ENCODE measurements at regions not wholly inside any gene's neighbourhood (a gene's known extent, or its start where the extent isn't known, plus 50 kb on each side); places are given as distances from the start of the nearest gene placed in this dataset.
A peak's percentile ranks its signal among the peaks of the same experiment; 100 is the strongest.

DNA sequence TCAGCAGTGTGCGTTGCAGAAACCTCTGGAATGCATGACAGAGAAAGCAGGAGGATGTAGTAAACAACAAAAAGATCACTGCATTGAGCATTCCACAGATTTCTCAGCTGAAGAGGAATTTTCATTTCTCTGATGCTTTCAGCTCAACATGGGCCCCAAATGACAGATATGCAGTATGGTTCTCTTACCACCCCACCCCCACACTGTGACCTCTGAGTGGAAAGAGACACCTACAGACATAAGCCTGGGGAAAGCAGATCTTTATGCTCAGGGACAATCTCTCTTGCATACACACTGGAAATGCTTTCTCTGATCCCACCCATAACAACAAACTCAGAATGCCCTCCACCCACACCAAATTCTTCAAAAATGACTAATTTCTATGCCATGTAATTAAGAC lies 983.7 kb upstream of the LCORL start:
- DNase-seq, result no peak

DNA sequence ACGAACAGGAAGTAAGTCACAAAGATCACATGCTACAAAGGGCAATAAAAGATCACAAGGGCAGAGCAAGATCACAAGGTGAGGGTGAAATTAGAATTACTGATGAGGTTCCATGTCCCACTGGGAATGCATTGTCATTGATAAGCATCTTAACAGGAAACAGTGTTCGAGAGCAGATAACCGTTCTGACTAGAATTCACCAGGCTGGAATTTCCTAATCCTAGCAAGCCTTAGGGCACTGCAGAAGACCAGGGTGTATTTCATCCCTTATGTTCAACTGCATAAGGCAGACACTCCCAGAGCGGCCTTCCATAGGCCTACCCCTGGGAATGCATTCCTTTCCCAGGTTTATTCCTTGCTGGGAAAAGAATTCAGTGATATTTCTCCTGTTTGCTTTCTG lies 980.6 kb upstream of the LCORL start:
- no peak for DNase-seq

DNA sequence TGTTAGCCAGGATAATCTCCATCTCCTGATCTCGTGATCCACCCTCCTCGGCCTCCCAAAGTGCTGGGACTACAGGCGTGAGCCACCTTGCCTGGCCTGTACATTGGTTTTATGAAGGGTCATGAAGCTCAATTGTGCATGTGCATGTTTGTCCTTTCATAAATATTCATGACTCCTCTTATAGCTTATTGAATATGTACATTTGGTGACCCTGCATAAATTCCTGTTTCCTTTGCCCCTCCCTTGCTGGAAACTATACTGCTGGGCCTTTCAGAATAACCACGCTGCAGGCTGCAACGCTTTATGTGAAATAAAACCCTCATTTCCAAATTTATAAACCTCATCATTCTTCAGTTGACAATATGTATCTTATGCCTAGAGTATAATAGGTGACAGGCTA lies 978.0 kb upstream of the LCORL start:
- DNase-seq, result no peak

DNA sequence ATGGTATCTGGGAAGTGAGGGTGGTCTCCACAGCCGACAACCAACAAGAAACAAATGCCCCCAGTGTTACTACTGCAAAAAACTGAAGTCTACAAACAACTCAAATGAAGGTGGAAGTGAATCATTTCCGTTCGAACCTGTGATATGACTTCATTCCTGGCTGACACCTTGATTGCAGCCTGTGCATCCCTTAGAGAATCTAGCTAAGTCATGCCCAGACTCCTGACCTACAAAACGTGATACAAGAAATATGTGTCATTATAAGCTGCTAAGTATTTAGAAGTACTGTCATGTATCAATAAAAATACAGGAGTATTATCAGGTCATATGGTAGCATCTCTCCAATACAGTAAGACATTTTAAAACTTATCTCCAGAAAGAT lies 959.7 kb upstream of the LCORL start:
- DNase-seq, result no peak

DNA sequence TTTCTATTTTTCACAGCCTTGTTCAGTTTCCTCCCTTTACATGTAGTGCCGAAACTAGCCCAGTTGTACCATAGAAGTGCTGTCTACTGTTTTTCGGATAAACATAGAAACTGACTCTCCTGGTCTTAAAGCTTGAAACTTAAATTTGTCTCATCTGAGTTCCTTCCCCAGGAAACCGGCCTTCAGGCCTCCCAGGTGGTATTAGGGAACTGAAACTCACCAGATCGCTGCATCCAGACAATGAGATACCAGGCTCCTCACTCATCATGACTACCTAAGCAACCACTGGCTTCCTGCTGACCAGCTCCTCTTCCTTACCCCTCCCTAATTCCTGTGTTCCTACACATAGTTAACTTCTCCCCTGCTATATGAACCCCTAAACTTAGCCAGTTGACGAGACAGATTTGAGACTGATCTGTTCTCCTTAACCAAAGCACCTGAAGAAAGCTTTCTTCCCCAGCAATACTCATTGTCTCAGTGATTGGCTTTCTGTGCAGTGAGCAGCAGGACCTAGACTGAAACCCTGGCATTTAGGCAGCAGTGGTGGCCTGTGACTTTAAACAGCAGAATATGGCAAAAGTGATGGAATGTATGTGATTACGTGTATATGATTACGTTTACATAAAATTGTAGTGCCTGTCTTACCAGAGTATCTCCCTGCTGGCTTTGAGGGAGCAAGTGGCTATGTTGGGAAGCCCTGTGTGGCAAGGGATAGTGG lies 959.1 kb upstream of the LCORL start:
- DNase-seq, result no peak

DNA sequence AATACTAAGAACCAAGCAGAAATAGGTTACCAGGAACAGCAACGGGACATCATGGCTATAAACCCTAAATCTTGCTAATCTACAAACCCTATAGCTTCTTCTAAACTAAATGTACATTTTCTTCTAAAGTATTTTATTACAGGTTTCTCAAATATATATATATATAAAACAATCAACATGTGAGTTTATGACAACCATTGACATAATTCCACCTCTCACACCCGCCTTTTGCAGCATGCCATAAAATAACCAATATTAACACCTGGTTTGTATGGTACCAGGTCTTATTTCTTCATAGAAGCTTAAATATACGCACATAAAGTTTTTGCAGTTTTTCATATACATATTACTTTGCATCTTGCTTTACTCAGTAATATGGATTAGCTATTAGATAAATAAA lies 955.3 kb upstream of the LCORL start:
- DNase-seq, result no peak

DNA sequence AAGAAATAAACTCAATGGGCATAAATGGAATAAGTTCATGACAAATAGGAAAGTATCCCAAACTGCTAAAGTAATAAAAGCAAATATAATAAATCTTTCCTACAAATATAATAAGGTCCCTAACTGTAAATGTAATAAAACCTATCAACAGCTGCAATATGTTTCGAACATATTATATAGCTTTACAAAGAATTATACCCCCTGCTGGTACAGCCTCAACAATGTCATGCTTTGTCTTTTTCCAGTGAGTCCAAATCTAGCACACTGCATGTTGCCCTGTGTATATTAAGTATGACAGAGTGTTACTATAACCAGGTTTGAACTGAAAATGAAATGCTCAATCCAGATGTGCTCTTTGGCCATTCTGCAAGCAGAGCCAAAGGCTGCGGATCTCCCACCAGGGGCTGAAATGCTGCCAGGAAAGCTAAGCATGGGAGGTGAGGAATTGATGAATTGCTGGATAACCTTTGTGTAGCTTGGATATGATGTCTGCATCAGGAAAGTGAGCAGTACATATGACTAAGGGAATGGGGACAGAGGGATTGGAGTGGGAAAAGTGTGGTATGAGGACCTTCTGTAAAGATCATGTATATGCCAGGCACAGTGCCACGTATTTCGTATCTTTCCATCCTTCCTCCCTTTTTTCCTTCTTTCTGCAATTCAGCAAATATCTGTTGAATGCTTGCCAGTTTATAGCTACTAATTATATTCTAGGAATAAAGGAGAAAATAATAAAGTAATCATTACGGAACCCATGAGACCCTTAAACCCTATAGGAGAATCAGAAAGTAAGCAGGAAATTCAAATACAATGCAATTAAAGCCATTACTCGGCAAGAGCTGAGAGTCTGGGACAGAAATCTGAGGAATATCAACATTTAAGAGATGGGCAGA lies 954.6 kb upstream of the LCORL start:
- no peak for DNase-seq

DNA sequence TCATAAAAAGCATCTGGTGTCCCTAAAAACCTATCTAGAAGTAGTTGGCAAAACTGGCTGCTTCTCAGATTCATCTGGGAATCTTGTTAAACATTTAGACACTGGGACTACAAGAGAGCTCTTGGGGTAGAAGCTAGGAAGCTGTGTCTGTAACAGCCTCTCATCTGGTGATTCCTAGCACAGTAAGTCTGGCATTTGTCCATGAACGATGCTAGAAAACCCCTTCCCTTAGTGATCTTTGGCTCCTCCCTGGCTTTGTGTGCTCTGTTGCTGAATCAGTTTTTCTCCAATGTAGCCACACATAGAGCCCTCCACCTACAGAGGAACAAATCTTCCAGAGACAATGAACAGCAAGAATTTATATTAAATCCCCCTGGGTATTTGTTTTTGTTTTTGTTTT lies 951.7 kb upstream of the LCORL start:
- no peak for DNase-seq

DNA sequence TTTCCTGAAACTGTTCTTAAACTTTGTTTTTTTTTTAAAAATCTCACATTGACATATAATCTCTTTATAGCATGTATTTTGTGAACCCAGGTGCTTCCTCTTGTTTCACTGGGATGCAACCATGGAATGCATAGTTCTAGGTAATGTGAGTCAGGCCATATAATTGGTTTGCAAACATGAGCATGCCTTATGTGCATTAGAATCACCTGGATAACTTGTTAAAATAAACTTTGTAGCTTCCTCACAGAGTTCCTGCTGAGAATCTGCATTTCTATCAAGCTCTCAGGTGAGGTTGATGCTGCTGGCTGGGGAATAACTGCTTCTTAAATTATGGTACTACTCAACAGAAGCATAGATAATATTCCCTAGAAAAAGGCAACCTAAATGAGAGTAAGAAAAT lies 940.3 kb upstream of the LCORL start:
- DNase-seq, result no peak

DNA sequence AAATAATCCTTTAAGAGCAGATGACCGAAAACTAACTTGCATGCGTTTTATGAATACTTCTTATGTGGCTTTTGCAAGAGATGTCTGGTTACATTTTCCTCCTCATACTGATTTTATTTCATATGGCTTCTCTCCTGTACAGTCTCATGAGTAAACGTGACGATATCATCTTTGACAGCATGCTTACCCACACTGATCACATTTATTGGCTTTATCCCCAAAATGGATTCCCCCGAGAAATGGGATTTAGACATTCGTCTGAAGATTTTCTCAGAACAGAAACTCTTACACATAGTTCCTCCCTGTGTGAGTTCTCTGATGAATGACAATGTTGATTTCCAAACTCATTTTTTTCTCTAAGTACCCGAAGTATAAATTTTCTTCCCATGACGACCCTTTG lies 939.7 kb upstream of the LCORL start:
- DNase-seq, result no peak

DNA sequence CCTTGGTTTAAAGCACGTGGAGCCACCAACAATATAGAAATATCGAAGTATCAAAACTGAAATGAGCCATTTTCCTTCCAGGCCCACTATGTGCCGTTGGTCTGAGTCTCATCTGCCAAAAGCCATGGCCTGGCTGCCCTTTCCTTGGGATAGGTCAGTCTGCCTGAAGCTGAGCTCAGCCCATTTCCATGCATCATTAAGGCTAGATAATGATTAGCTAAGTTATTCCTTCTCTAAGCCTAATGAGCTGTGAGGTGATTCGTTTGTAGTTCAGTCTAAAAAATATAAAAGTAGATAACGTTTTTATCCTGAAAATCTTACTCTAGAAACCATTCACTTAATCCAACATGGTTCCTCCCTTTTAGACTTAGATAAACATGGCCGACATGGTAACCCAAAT lies 936.2 kb upstream of the LCORL start:
- DNase-seq, result no peak

DNA sequence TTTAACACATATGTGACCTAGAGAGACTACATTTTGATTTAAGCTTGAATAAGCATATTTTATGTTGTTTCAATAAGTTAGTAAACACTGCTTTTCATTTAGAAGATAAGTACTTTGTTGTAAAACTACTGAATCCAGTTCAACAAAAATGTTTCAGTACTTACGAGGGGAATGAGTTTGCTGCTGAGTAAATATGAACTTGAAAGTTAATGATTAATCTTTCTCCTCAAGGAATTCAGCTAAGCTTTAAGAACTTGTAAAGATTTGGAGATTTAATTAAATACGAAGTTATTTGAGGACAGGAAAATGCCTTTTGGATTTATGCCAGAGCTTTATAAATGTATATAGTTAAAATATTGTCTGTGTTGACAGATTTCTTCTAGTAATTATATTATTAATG lies 933.0 kb upstream of the LCORL start:
- no peak for DNase-seq

DNA sequence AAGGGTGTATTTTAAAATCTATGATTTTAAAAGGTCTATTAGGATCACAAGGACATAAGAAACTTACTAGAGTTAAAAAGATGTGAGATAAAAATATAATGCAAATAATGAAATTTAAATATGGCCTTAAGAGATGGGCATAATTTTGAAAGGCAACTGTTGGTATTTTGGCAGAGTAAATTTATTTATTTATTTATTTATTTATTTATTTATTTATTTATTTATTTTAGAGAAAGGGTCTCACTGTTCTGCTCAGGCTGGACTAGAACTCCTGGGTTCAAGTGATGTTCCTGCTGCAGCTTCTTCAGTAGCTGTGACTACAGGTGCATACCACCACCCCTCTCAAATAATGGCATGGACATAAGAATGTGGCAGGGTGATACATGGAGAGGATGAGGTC lies 932.1 kb upstream of the LCORL start:
- DNase-seq, result no peak

DNA sequence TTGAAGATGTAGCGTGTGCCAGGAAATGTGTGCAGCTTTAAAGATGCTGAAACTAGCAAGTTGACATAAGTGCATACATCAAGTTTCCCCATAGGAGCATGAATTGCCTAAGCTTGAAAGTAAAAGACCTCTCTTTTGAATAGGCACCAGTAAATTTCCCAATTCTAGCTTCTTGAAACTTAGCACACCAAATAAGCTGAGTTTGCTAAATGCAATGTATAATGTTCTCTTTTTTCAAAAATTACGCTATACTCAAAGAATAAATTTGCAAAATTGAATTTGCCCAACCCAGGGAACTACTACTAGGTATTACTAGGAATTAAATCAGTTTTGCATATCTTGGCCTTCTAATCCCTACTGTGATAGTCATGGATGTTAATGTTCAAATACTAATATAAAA lies 923.9 kb upstream of the LCORL start:
- no peak for DNase-seq

DNA sequence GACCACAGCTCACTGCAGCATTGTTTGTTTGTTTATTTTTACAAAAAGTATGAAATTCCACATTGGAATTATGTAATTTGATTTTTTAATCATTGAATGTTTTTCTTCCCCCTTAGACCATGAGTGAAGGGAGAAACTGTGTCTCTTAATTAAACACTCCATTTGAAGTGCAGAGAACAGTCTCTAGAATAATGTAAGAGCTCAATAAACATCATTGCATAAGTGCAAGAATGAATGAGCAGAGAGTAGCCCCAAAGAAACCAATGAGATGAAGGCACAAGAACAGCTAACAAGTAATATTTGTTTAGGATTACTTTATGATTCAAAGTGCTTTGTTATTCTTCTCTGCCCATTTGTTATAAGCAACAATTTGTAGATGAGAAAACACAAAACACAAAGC lies 921.3 kb upstream of the LCORL start:
- DNase-seq, result no peak

DNA sequence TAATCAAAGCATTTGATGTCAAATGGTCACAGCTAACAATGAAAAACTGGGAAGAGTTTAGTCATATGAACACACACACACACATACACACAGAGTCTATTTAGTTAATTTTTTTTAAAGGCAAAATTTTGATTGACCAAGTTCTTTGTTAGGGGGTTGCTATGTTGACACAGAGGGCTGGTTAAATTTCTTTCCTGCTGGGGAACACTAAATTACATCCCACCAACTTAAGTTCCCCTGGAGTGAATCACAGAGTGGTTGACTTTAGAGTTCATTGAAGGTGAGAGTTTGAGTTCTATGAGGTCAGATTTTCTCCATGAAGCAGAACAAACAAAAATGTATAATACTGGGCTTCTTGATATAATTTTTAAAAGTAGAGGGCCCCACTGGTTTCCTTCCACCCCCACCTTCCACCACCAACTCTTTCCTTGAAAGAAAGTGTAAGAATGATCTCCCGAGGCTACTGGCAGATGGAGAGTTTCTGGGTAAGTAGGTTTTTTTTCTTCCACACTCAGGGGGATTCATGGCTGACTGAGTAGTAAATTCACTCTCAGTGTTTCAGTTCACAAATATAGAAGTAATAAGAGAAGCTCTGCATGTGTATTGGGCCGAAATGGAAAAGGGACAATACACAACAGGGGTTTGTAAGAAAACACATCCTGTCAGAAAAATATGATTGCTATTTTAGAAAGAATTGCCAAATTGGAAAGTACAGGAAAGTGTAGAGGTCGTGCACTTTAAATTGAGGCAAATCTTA lies 917.0 kb upstream of the LCORL start:
- DNase-seq, result no peak

DNA sequence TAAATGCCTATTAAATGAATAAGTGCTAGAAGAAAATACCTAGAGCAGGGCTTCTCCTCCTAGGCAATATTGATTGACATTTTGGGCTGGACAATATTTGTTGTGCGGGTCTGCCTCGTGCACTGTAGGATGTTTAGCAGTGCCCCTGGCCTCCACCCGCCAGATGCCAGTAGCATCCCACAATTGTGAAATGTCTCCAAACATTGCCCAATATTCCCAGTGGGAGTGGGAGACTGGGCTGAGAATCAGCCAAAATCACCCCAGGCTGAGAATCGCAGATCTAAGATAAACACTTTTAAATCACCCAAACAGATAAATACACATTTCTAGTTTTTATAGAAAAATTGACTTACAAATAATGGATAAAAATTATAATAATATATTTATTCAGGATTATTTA lies 916.2 kb upstream of the LCORL start:
- no peak for DNase-seq

DNA sequence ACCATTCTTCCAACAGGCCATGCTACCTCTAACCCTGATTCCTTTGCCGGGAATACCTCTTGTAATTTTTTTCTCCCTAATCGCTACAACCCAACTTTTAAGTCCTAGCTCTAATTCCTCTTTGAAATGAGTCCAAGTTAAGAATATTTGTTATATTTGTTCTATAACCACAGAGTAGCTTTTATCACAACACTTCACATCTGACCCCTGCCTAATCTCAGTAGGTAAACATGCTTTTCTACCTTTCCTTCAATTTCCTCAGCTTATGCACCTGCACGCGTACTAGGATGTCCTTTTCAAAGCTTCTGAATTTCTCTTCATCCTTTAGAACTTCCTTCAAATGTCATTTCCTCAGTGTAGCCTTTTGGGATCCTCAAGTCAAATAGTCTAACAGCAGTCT lies 915.5 kb upstream of the LCORL start:
- DNase-seq, result no peak

DNA sequence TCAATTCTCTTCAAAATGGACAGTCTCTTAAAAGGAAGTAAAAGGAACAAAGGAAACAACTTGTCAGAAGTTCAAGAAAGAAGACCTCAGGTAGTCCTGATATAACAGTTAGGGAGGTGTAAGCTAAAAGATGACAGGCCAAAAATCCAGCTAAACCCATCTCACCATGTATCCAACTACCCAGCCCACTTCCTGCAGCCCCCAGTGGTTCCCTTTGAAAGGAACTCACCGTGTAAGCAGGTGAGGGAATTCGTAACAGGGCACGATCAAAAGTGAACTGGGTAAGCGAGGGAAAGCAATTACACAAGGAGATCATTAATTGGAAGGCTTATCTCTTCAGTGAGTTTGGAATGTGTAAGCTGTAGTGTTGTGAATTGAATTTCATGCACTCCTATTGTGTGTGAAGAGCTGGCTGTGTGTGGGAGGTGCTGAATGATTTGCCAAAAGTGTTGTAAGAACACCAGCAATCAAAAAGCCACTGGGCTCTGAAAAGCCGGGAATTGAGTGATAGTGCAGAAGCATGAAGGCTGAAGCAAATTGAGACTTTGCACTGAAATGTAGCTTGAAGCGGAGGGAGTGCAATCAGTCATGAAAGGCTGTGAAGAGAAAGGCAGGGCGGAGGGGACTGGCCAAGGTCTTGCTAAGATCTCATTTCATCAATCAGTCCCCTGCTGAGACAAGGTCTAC lies 914.2 kb upstream of the LCORL start:
- no peak for DNase-seq

DNA sequence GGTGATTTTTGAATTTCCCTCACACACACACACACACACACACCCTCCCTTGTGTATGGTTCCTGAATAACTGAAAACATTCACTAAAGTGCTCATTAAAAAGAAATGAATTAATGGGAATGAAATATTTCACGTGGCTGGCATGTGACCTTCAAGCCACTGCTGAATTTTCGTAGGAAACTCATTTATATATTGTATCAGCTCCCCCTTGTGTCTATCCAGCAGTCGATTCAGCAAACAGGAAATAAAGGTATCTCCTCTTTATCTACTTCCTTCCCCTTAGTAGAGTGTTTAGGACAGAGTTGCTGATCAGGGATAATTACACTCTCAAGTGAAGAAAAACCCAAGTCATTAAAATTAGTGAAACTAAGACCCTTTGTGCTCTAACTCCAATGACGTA lies 912.6 kb upstream of the LCORL start:
- DNase-seq, result peak; percentile 5

DNA sequence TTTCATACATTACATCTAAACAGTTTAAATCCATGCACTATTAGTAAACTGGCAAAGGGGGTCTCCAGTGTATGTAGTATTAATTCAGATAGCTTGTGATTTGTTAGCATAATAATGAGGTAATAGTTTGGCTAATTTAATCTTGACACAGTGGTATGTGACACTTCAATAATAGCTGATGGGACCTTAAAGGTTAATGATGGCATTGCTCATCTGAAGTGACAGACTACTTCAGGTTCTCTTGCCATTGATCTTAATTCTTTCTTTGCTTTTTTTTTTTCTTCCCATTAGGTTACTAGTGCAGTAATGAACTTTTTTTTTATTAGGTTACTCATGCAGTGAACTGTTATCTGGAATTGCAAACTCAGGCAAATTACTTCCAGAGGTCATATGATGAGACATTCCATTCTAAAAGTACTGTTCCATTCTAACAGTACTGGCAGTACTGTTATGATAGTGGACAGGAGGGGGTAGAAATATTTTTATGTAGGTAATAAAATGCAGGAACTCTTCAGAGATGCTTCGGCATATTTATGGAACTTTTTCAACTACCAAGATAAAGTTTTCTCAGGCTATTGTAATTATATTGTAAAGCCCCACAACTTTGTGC lies 911.3 kb upstream of the LCORL start:
- no peak for DNase-seq

DNA sequence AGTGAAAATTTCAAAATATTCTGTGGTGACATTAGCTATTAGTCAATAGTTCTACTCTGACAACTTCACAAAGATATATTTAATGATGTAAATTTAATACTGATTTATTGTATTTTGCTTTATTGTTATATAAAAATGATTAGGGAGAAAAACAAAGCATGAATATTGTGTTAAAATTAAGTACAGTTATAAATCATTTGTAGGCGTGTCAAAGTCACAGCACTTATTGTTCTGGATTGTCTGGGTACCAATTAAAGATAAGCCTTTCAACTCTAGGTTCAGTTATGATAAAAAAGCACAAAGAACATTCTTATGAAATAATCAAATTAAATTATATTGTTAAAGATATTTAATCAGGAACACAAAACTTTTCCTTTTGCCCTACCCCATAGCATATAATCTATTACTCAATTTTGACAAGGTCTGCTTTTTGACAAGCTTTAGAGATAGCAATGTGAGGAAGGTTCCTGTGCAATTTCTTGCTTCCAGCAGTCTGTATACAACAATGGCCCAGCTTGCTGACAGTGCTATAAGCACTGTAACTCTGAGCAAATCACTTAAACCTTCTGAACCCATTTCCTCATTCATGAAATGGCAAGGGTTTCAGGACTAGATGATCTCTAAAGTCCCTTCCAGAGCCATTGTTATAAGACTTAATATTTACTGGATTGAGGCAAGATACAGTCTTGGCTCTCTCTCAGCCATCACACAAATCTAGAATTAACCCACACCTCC lies 910.3 kb upstream of the LCORL start:
- DNase-seq, result no peak

All from OCI-M1 (cell line).